SK-N-SH treated with all-trans-retinoic acid at 6 μM for 48 hours (cell line): ENCODE measurements at regions not wholly inside any gene's neighbourhood (a gene's known extent, or its start where the extent isn't known, plus 50 kb on each side); places are given as distances from the start of the nearest gene placed in this dataset.

ENCODE experiments used
- ATAC-seq: fragments of 200-7000 bp; cut with Tn5 transposase; 3 replicates; pipeline ENCODE4 v1.9.1; 2020; ENCODE audit warnings: mild to moderate bottlenecking, moderate library complexity
- ARNTL ChIP-seq: fragments of 450-650 bp; formaldehyde crosslinking; IDR thresholded peaks from 2 replicates; pipeline ENCODE4 v1.5.0; 2020; ENCODE audit warnings: low read depth, mild to moderate bottlenecking, moderate library complexity, borderline replicate concordance
- BACH2 ChIP-seq: fragments of 250-450 bp; sonication (Bioruptor Pico); IDR thresholded peaks from 2 replicates; pipeline ENCODE4 v1.9.0; 2021; ENCODE audit warnings: mild to moderate bottlenecking, borderline replicate concordance
- CREB5 ChIP-seq: fragments of 250-450 bp; sonication (Bioruptor Pico); IDR thresholded peaks from 2 replicates; pipeline ENCODE4 v1.5.1; 2020; ENCODE audit warnings: low read depth, mild to moderate bottlenecking, moderate library complexity
- CSDC2 ChIP-seq: fragments of 250-450 bp; sonication (Bioruptor Pico); IDR thresholded peaks from 2 replicates; pipeline ENCODE4 v1.5.0; 2020; ENCODE audit warnings: mild to moderate bottlenecking, moderate library complexity
- CSRNP3 ChIP-seq: fragments of 250-450 bp; sonication (Bioruptor Pico); IDR thresholded peaks from 2 replicates; pipeline ENCODE4 v1.5.1; 2021; ENCODE audit warnings: mild to moderate bottlenecking, moderate library complexity
- ISL1 ChIP-seq: fragments of 250-450 bp; sonication (Bioruptor Pico); IDR thresholded peaks from 2 replicates; pipeline ENCODE4 v2.1.2; 2022; ENCODE audit warnings: mild to moderate bottlenecking, moderate library complexity
- OSR1 ChIP-seq: fragments of 250-450 bp; sonication (Bioruptor Pico); IDR thresholded peaks from 2 replicates; pipeline ENCODE4 v1.8.0; 2022; ENCODE audit warnings: moderate library complexity, mild to moderate bottlenecking, inconsistent platforms
- PATZ1 ChIP-seq: fragments of 250-450 bp; sonication (Bioruptor Pico); IDR thresholded peaks from 2 replicates; pipeline ENCODE4 v1.8.0; 2020; ENCODE audit warnings: mild to moderate bottlenecking, moderate library complexity, borderline replicate concordance
- POU6F1 ChIP-seq: fragments of 250-450 bp; sonication (Bioruptor Pico); IDR thresholded peaks from 2 replicates; pipeline ENCODE4 v1.8.0; 2021; ENCODE audit warnings: low read depth, mild to moderate bottlenecking, moderate library complexity, borderline replicate concordance
- PPARA ChIP-seq: fragments of 250-450 bp; sonication (Bioruptor Pico); IDR thresholded peaks from 2 replicates; pipeline ENCODE4 v1.5.0; 2020; ENCODE audit warnings: mild to moderate bottlenecking, borderline replicate concordance
- RARB ChIP-seq: fragments of 250-450 bp; sonication (Bioruptor Pico); IDR thresholded peaks from 2 replicates; pipeline ENCODE4 v1.8.0; 2021; ENCODE audit warnings: mild to moderate bottlenecking, moderate library complexity
- SNAI2 ChIP-seq: fragments of 250-450 bp; sonication (Bioruptor Pico); IDR thresholded peaks from 2 replicates; pipeline ENCODE4 v1.5.0; 2020; ENCODE audit warnings: mild to moderate bottlenecking, moderate library complexity
- TCF4 ChIP-seq: fragments of 250-450 bp; sonication (Bioruptor Pico); IDR thresholded peaks from 2 replicates; pipeline ENCODE4 v1.8.0; 2021; ENCODE audit warnings: mild to moderate bottlenecking, moderate library complexity, borderline replicate concordance
- TOX ChIP-seq: fragments of 250-450 bp; sonication (Bioruptor Pico); IDR thresholded peaks from 2 replicates; pipeline ENCODE4 v1.8.0; 2021; ENCODE audit warnings: mild to moderate bottlenecking, moderate library complexity, borderline replicate concordance
- TSHZ2 ChIP-seq: fragments of 250-450 bp; sonication (Bioruptor Pico); IDR thresholded peaks from 2 replicates; pipeline ENCODE4 v1.5.0; 2020; ENCODE audit warnings: mild to moderate bottlenecking, moderate library complexity
- ZC3H10 ChIP-seq: fragments of 250-450 bp; sonication (Bioruptor Pico); IDR thresholded peaks from 2 replicates; pipeline ENCODE4 v1.5.1; 2021; ENCODE audit warnings: mild to moderate bottlenecking, moderate library complexity
- ZFP3 ChIP-seq: fragments of 250-450 bp; sonication (Bioruptor Pico); IDR thresholded peaks from 2 replicates; pipeline ENCODE4 v1.5.0; 2020; ENCODE audit warnings: mild to moderate bottlenecking, moderate library complexity
- ZFP30 ChIP-seq: fragments of 450-650 bp; formaldehyde crosslinking; IDR thresholded peaks from 2 replicates; pipeline ENCODE4 v1.5.0; 2022; ENCODE audit warnings: mild to moderate bottlenecking, moderate library complexity
- ZNF565 ChIP-seq: fragments of 450-650 bp; formaldehyde crosslinking; conservative IDR thresholded peaks from 2 replicates; pipeline ENCODE4 v1.5.0; 2020; ENCODE audit warnings: low read depth, mild to moderate bottlenecking, moderate library complexity
- ZNF70 ChIP-seq: fragments of 450-650 bp; formaldehyde crosslinking; IDR thresholded peaks from 2 replicates; pipeline ENCODE4 v1.5.0; 2020; ENCODE audit warnings: mild to moderate bottlenecking, moderate library complexity

- no peak for TF ChIP-seq CSRNP3 (CRISPR knock-in tag)
- no peak for TF ChIP-seq ZNF565 (CRISPR knock-in tag)
- no peak for TF ChIP-seq POU6F1 (CRISPR knock-in tag)
- TF ChIP-seq PATZ1 (CRISPR knock-in tag): no peak
- no peak for TF ChIP-seq ARNTL
- ATAC-seq: no peak
Measured at GRCh38 chr18:72339976-72340375, 204.2 kb downstream of the CBLN2 start.

GRCh38 chr18:72336786-72337185 is 207.4 kb downstream of the CBLN2 start:
- no peak for ATAC-seq
- peak; percentile 53; the same call in 1 of the 2 replicates for TF ChIP-seq SNAI2 (CRISPR knock-in tag)
- TF ChIP-seq PPARA (CRISPR knock-in tag): no peak
- TF ChIP-seq CREB5 (CRISPR knock-in tag): peak; percentile 68; the same call in 1 of the 2 replicates
- peak; percentile 87 for TF ChIP-seq ISL1
- TF ChIP-seq ZFP3 (CRISPR knock-in tag): 0 out of 2 replicates have a peak, but pooled peaks have one; percentile 44

GRCh38 chr18:72329533-72329932 is 214.6 kb downstream of the CBLN2 start:
- TF ChIP-seq CSDC2 (CRISPR knock-in tag) (no peak), PPARA (CRISPR knock-in tag) (no peak), SNAI2 (CRISPR knock-in tag) (no peak), ZFP30 (CRISPR knock-in tag) (no peak), RARB (no peak), ARNTL (no peak), ZFP3 (CRISPR knock-in tag) (no peak), TOX (no peak), TSHZ2 (no peak)
- TF ChIP-seq, all 23 proteins: peak for 0
- ATAC-seq: no peak

- TF ChIP-seq TCF4 (CRISPR knock-in tag) (no peak), CREB5 (CRISPR knock-in tag) (no peak), ZC3H10 (CRISPR knock-in tag) (no peak), SNAI2 (CRISPR knock-in tag) (no peak), PATZ1 (CRISPR knock-in tag) (no peak), BACH2 (no peak), OSR1 (no peak), ZFP3 (CRISPR knock-in tag) (no peak), ARNTL (no peak), POU6F1 (CRISPR knock-in tag) (no peak), ZFP30 (CRISPR knock-in tag) (no peak), RARB (no peak), CSDC2 (CRISPR knock-in tag) (no peak), TOX (no peak), ZNF70 (CRISPR knock-in tag) (no peak)
- no peak for ATAC-seq
Measured at GRCh38 chr18:72325307-72325706, 218.8 kb downstream of the CBLN2 start.
